HG03469 (cell line): ENCODE measurements at regions not wholly inside any gene's neighbourhood (a gene's known extent, or its start where the extent isn't known, plus 50 kb on each side); places are given as distances from the start of the nearest gene placed in this dataset.
A peak's percentile ranks its signal among the peaks of the same experiment; 100 is the strongest.

ENCODE experiments used
- ATAC-seq: cut with Tn5 transposase; IDR thresholded peaks from one replicate; pipeline ENCODE4 v1.9.1; 2021; ENCODE audit warnings: mild to moderate bottlenecking, moderate library complexity, moderate number of reproducible peaks; ENCODE audit not compliant: unreplicated experiment

- no peak for ATAC-seq
Measured at GRCh38 chr5:107155707-107156106, 515.0 kb downstream of the EFNA5 start.

DNA sequence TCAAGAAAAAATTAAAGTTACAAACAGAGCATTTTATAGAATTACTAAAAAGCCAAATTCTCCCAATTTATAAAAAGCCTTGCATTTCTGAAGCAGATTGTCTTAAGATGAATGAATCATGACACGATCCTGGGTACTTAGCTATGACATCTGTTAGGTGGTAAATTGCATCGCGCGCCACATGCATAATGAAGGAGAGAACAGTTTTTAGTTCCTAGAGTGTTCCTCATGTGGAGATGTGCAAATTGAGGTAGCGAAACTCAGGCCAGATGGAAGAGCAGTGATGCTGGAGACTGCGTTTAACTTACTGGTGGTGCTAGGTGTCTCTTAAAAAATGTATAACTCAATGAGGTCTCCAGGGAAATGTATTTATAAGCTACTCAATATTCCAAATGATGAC is 516.1 kb downstream of the EFNA5 start:
- no peak for ATAC-seq

DNA sequence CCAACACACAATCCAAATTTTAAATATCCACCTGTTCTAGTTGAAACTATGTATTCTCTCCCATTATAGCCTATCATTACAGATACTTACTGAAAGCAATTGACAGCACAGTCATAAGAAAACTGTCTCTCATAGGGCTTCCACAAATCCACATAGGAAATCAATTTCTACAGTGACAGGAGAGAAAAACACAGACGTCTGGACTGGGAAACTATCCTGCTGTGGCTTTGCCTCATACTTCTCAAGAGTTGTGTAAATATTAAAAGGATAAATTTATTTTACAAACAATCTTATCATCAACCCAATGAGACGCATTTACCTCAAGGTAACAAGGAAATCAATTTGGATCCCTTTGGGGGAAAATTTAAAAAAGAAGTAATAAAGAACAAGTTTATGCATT is 517.5 kb downstream of the EFNA5 start:
- no peak for ATAC-seq

DNA sequence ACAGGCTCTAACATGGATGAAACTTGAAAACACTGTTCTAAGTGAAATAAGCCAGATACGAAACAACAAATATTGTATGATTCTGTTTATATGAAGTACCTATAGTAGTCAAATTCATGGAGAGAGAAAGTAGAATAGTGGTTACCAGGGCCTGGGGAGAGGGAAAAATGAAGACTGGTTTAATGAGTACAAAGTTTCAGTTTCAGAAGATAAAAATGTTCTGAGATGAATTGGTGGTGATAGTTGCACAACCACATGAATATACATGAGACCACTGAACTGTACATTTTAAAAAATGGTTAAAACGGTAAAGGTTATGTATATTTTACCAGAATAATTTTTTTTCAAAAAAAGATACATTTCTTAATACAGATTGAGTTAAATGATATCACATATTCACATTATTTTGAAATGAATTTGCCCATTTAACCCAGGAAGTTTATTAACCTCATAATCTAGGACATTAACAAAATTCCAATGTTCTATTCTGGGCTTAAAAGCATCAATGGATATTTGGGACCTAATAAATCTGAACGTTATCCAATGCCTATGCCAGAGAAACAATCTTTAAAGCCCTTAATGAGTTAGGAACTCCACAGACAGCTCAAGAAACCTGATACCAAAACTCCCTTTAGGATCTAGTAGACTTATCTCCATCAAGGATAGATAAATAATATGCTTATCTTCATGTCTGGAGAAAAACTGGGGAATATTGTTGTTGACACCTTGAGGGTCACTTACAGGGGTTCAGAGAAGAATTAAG is 521.3 kb downstream of the EFNA5 start:
- peak; percentile 90 for ATAC-seq

DNA sequence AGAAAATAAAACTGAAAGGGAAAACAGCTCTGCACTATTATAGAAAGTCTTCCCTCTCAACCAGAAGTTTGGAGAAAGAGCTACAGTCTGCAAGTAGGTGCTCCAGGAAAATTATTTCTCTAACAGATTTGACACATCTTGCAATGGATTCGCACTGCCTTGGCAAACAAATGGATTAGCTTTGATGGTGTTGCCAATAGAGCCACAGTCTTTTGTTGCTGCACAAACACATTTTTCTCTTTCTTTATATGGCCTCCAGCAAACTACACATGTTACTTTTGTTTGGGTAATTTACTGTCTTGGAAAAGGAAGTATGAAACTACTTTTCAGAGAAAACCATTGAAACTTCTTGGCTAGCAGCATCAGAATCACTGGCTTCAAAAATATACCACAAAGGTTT is 523.1 kb downstream of the EFNA5 start:
- peak; percentile 47 for ATAC-seq

DNA sequence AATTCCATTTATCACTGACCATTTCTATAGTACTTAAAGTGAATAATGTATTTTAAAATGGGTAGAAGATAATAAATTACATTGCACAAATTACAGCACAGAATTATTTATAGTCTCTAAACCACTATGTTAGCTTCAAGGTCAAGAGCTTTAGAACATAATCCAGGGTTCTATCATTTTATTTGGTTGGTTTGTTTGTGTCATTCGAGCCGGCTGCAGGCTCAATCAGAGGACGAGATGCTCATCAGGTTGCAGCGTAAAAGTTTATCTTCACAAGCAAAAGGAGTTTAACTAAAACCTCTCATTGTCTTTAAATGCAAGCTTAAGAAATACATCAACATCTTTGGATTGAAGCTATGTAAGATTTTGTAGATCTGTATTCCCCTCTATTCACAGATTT is 523.8 kb downstream of the EFNA5 start:
- no peak for ATAC-seq

GRCh38 chr5:107135391-107135790 is 535.3 kb downstream of the EFNA5 start:
- no peak for ATAC-seq

DNA sequence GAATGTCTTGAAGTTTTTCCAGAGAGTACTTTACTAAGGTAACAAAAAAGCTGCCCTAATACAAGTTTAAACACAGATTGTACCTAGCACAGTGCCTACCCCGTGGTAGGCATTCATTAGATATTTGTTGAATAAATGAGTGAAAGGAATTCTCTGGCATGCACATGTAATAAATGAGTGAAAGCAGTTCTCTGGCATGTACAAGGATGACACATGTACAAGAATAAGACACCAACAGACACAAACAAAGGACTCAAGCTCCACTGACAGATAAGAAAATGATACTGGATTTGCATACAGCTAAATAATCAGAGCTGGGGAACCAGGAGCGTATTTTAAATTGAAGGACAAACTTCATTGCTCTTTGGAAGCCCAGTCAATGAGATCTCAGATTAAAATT is 535.8 kb downstream of the EFNA5 start:
- ATAC-seq, result no peak

GRCh38 chr5:107129051-107129450 is 541.7 kb downstream of the EFNA5 start:
- ATAC-seq, result no peak

GRCh38 chr5:107127878-107128277 is 542.9 kb downstream of the EFNA5 start:
- ATAC-seq, result no peak

DNA sequence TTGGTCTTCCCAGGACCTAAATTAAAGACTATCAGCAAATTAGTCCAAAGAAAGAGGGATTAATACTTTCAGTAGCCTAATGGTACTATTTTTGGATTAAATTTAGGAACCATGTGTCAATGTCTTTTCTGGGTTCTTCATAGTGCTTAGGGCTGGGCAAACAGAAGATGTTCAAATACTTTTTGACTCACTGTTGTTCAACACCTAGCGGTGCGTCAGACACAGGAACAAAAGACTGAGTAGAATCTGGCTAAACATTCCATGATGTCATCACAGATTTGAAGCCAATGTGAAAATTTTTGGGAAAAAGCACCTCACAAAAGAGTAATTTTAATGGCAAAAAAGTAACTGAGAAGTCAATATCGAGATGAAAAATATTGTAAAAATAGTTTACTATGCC is 544.4 kb downstream of the EFNA5 start:
- ATAC-seq, result no peak

DNA sequence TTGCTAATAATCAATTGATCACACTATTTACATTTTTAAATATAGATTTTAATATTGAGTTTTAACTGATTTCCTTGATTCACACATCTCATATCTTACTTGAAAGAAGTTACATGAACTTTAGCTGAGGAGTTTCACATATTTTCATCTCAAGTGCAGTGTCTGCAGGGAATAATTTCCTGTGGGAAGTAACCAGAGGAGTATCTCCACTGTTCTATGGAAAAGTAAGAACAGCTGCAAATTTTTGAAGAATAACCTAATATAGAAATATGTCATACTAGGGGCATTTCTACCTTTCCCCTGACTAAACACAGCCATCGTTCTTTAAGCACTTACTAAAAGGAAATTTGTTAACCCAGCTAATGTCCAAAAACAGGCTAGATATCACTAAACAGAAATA is 546.4 kb downstream of the EFNA5 start:
- no peak for ATAC-seq

DNA sequence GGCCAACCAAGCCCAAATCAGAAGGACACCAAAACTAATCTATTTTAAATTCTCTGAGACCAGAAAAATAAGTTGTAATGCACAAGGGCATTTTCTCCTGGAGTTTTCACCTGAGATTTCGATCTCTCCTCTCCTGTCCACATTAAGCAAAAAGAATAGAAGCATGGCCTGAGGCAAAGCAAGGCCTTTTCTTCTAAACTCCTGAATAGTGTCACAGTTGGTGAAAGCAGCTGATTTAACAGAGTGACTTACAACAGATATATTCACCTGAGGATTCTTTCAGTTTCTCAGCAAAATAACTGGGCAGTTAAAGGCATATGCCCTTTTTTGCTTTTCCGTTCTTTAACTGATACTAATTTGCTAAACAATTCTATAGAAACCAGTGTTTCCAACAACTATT is 547.7 kb downstream of the EFNA5 start:
- ATAC-seq, result no peak

GRCh38 chr5:107121793-107122519 is 548.8 kb downstream of the EFNA5 start:
- no peak for ATAC-seq

DNA sequence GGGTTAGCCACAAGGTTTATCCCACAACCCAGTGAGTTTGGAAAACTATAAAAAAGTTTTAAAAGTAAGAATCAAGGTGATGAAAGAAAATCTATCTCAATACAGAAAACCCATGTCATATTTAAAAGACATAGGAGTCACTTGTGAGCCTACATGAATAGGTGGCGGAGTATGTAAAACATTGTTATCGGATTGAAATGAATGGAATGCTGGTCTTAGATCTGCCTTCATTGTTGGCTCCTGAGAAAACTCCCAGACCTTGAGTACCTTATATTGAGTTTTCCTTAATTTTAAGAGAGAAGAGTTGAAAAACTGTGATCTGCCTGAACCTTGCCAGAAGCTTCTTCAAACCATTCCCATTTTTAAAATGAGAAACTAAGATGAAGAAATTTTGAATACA is 551.1 kb downstream of the EFNA5 start:
- ATAC-seq, result no peak

DNA sequence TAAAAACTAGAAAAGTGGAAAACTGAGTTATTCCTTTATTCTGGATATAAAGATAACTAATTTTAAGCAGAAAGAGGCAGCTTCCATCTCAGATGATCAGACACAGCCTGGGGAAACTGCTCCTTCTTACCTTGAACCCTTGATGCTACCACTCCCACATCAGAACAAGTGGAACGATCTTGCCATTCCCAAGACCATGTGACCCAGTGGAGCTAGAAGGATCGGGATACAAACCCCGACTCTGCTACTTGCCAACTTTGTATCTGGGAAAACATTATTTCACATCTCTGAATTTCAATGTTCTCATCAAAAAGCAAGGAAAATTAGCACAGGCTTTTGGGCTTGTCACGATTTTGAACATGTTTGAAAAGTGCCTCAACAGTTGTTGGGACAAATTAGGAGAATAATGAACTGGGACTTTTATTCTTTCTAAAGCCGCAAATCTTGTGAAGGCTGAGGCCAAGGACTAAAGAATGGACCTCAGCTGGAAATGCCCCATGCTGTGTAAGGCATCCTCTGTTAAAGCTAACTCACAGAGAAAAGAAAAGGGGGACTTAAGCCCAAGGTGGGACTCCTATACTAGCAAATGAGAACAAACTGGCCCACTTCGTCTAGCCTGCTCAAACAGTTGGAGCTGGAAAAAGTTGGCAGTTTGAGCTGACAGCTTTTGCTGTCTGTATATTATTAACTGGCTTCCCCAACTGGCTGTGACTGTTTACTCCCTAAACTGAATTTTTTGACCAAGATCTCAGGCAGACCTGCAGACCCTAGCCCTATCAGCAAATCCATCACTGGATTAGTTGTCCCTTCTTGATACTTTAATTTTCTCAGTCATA is 552.3 kb downstream of the EFNA5 start:
- no peak for ATAC-seq

GRCh38 chr5:107112216-107112615 is 558.5 kb downstream of the EFNA5 start:
- no peak for ATAC-seq

GRCh38 chr5:107104040-107104995 is 566.4 kb downstream of the EFNA5 start:
- ATAC-seq, result peak; percentile 59

GRCh38 chr5:107103522-107103921 is 567.2 kb downstream of the EFNA5 start:
- ATAC-seq, result no peak

- no peak for ATAC-seq
Measured at GRCh38 chr5:107100121-107100520, 570.6 kb downstream of the EFNA5 start.
